Body of pancreas (tissue), 4 donors: ENCODE measurements at regions not wholly inside any gene's neighbourhood (a gene's known extent, or its start where the extent isn't known, plus 50 kb on each side); places are given as distances from the start of the nearest gene placed in this dataset.
"Not testable (repeated sequence)": the region's sequence is repeated elsewhere in the genome, so short reads cannot be mapped to it uniquely, and the experiment has no call there.

Experiments
- CTCF ChIP-seq, 7 experiments: fragments of 450-650 bp in 4 of 7; fragments of 200-600 bp in 3 of 7; sonication (generic) in 3 of 7; IDR thresholded peaks; one replicate each; pipeline ENCODE4 v1.5.1; 2016 to 2019; ENCODE audit warnings: antibody characterized with exemption in 7 of 7
- POLR2A ChIP-seq, 3 donors: fragments of 450-650 bp; IDR thresholded peaks; one replicate each; pipeline ENCODE4 v1.6.1; 2016; ENCODE audit warnings: antibody characterized with exemption in 3 of 3, mild to moderate bottlenecking in 2 of 3

DNA sequence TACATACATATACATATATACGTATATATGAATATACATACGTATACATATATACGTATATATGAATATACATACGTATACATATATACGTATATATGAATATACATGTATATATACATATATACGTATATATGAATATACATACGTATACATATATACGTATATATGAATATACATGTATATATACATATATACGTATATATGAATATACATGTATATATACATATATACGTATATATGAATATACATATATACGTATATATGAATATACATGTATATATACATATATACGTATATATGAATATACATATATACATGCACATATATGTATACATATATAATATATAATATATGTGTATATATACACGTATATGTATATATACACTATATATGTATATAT is 384.0 kb downstream of the TFAP2B start:
- not testable (repeated sequence) for TF ChIP-seq CTCF, POLR2A (IDR thresholded peaks at IDR 0.05)
